ENCODE measurements at regions not wholly inside any gene's neighbourhood (a gene's known extent, or its start where the extent isn't known, plus 50 kb on each side); places are given as distances from the start of the nearest gene placed in this dataset.

DNA sequence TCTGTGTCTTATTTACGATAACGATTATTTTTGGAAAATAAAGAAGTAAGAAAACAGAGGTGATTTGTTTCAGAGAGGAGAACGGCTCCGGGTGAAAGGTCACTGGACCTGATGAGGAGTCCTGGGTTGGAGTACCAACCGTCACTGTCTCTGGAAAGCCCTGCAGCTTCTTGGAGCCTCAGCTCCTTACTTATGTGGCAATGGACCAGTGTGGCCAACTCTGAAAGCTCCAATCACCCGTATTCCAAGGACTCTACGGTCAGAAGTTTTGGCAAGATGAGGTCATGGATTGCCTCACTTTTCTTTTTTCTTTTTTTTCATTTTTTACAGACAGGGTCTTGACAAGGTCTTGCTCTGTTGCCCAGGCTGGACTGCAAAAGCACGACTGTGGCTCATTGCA, 84.8 kb downstream of the KLF4 start:
- ChIA-PET POLR2A (no interaction called here), CTCF (no interaction called here)
- Mint-ChIP-seq H3K9me3 (no peaks in the 10 kb centered on the region), H3K4me3 (no peak overlapping the region), H3K36me3 (ENCODE audit: low read depth) (no peaks in the 10 kb centered on the region), H3K27me3 (peaks cover 3% of the 10 kb centered on the region), H3K4me1 (no peaks in the 10 kb centered on the region), H3K27ac (no peak overlapping the region)
- DNase-seq = no peak
- no peak for ATAC-seq (ENCODE audit: low read depth)
- TF ChIP-seq, protein P1, sequence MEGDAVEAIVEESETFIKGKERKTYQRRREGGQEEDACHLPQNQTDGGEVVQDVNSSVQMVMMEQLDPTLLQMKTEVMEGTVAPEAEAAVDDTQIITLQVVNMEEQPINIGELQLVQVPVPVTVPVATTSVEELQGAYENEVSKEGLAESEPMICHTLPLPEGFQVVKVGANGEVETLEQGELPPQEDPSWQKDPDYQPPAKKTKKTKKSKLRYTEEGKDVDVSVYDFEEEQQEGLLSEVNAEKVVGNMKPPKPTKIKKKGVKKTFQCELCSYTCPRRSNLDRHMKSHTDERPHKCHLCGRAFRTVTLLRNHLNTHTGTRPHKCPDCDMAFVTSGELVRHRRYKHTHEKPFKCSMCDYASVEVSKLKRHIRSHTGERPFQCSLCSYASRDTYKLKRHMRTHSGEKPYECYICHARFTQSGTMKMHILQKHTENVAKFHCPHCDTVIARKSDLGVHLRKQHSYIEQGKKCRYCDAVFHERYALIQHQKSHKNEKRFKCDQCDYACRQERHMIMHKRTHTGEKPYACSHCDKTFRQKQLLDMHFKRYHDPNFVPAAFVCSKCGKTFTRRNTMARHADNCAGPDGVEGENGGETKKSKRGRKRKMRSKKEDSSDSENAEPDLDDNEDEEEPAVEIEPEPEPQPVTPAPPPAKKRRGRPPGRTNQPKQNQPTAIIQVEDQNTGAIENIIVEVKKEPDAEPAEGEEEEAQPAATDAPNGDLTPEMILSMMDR (IDR thresholded peaks at IDR 0.05) = no peak
- intact Hi-C loops (cut with micrococcal nuclease) = no loop called here

DNA sequence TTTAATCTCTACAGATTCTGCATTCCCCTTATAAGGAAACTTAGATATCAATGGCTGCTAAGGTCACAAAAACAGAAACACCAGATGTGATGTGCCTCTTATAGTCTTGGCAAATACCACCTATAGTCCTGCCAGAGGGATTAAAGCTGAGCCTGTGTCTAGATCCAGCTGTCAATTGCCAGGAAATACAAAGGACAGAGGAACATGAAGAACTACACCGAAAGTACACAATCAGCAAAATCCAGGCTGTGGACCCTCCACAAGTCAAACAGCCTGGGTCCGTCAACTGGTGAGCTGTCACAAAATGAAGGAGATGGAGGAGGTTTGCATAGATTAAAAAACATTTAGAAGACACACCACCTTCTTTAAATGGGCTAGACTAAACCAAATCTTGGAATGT, 85.4 kb downstream of the KLF4 start:
- H3K27ac Mint-ChIP-seq = no peak overlapping the region
- intact Hi-C loops (cut with micrococcal nuclease) = no loop called here
- H3K36me3 Mint-ChIP-seq (ENCODE audit: low read depth) = no peaks in the 10 kb centered on the region
- no peaks in the 10 kb centered on the region for H3K4me1 Mint-ChIP-seq
- ChIA-PET CTCF (no interaction called here), POLR2A (no interaction called here)
- no peaks in the 10 kb centered on the region for H3K9me3 Mint-ChIP-seq
- TF ChIP-seq, protein P1 (IDR thresholded peaks at IDR 0.05) = no peak
- no peak for DNase-seq
- peaks cover 3% of the 10 kb centered on the region for H3K27me3 Mint-ChIP-seq
- H3K4me3 Mint-ChIP-seq = no peak overlapping the region
- no peak for ATAC-seq (ENCODE audit: low read depth)

DNA sequence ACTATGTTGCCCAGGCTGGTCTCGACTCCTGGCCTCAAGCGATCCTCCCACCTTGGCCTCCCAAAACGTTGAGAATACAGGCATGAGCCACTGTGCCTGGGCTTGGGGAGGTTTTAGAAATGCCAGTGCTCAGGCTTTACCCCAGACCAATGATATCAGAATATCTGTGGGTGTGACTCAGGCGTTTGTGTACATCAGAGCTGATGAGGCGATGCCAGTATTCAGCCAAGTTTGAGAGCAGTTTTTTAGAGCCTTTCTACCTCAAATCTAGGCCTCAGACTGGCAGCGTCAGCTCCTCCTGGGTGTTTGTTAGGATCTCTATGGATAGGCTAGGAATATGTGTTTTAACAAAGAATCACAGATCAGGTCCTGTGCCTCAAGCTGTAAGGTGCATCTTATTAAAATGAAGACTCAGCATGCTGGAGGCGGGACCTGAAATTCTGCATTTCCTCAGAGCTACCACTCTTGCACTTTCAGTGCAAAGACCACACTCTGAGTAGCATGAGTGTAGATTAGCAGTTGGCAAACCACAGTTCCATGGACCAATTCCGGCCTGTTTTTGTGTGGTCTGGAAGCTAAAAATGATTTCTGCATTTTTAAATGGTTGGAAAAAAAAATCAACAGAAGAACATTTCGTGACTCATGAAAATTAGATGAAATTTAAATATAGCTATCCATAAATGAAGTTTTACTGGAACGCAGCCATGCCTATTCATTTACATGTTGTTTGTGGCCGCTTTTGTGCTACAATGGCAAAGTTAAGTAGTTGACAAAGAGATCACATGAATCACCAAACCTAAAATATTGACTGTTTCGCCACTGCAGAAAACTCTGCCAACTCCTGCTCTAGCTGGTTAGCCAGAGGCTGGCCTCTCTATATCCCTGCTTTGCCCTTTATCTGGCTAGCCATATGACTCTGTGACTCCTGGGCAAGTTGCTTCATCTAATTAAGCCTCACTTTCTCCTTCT, 92.2 kb downstream of the KLF4 start:
- Mint-ChIP-seq H3K4me1 (no peaks in the 10 kb centered on the region), H3K27me3 (no peaks in the 10 kb centered on the region), H3K27ac (no peak overlapping the region), H3K4me3 (no peak overlapping the region), H3K9me3 (no peaks in the 10 kb centered on the region), H3K36me3 (ENCODE audit: low read depth) (no peaks in the 10 kb centered on the region)
- TF ChIP-seq, protein P1 (IDR thresholded peaks at IDR 0.05) = no peak
- ATAC-seq (ENCODE audit: low read depth) = no peak
- intact Hi-C loops (cut with micrococcal nuclease) = no loop called here
- no peak for DNase-seq
- POLR2A ChIA-PET = interaction anchor here (0.7 kb wide), 1 partner anchor 836 kb away, joined by 3 read pairs; no protein-coding TSS in a partner anchor
- CTCF ChIA-PET = no interaction called here

DNA sequence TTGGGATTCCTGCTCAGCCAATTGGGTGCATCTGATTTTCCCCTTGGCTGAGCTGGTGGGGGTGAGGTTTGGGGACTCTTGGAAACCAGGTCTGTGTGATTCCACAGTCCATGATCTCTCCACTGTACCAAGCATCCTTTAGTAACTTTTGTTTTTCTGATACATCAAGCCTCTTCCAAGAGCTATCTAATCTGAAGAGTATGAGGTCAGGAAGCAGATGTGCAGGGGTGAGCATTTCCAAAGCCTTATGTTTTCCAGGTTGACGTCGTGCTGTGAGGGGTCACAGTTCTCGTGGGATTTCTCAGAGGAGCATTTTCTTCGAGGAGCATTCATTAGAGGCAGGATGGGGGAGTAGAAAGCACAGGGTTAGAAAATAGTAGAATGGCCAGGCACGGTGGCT, 95.3 kb downstream of the KLF4 start:
- ChIA-PET POLR2A (no interaction called here), CTCF (no interaction called here)
- TF ChIP-seq, protein P1 (IDR thresholded peaks at IDR 0.05) = no peak
- no peak overlapping the region for H3K4me3 Mint-ChIP-seq
- H3K4me1 Mint-ChIP-seq = no peaks in the 10 kb centered on the region
- H3K36me3 Mint-ChIP-seq (ENCODE audit: low read depth) = no peaks in the 10 kb centered on the region
- DNase-seq (no peak), ATAC-seq (ENCODE audit: low read depth) (no peak)
- H3K27ac Mint-ChIP-seq = no peak overlapping the region
- no peaks in the 10 kb centered on the region for H3K9me3 Mint-ChIP-seq
- H3K27me3 Mint-ChIP-seq = no peaks in the 10 kb centered on the region
- intact Hi-C loops (cut with micrococcal nuclease) = no loop called here

DNA sequence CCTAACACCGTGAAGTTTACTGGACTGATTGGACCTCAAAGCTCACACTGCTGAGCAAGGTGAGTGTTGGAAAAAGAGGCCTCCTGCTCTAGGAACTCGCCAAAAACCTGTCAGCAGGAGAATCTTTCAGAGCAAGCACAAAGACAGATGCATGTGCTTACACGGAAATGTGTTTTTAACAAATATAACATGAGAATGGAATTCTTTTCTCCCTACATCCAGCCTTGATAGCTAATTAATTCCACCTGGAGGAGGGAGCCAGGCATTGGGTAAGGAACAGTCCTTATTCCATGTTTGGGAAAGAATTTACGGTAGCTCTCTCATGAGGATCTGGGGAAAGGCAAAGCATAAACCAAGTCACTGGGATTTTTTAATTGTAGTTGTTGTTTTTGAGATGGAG, 98.8 kb downstream of the KLF4 start:
- ChIA-PET POLR2A (no interaction called here), CTCF (no interaction called here)
- intact Hi-C loops (cut with micrococcal nuclease) = no loop called here

More for the DNA sequence above, 98.8 kb downstream of the KLF4 start:
- DNase-seq (no peak), ATAC-seq (ENCODE audit: low read depth) (no peak)
- H3K27me3 Mint-ChIP-seq = no peaks in the 10 kb centered on the region
- H3K36me3 Mint-ChIP-seq (ENCODE audit: low read depth) = no peaks in the 10 kb centered on the region
- H3K4me3 Mint-ChIP-seq = no peak overlapping the region
- H3K4me1 Mint-ChIP-seq = no peaks in the 10 kb centered on the region
- TF ChIP-seq, protein P1 (IDR thresholded peaks at IDR 0.05) = no peak
- H3K27ac Mint-ChIP-seq = no peak overlapping the region
- no peaks in the 10 kb centered on the region for H3K9me3 Mint-ChIP-seq
